ENCODE measurements at regions not wholly inside any gene's neighbourhood (a gene's known extent, or its start where the extent isn't known, plus 50 kb on each side); places are given as distances from the start of the nearest gene placed in this dataset.
"Not testable (repeated sequence)": the region's sequence is repeated elsewhere in the genome, so short reads cannot be mapped to it uniquely, and the experiment has no call there.

GRCh38 chr7:24440892-24441291 is 132.4 kb upstream of the PALS2 start:
- H3K9me3 ChIP-seq (ENCODE audit: control insufficient read depth, insufficient read depth, low read length), result no peaks in the 10 kb centered on the region
- no peak for DNase-seq (ENCODE audit: low read depth, low spot score)
- H3K27me3 ChIP-seq (ENCODE audit: control insufficient read depth, insufficient read depth, low read length), result no peaks in the 10 kb centered on the region
- ChIA-PET POLR2A (no interaction called here), CTCF (no interaction called here)
- H3K27ac ChIP-seq (ENCODE audit: low read depth, low read length), result no peak overlapping the region
- no peak overlapping the region for H3K4me3 ChIP-seq (ENCODE audit: low read depth, low read length)
- TF ChIP-seq CTCF (IDR thresholded peaks at IDR 0.05; ENCODE audit: low read depth, low read length), result no peak

GRCh38 chr7:24441314-24442027 is 131.8 kb upstream of the PALS2 start:
- ChIA-PET CTCF (no interaction called here), POLR2A (no interaction called here)
- Histone ChIP-seq H3K27me3 (ENCODE audit: control insufficient read depth, insufficient read depth, low read length) (no peaks in the 10 kb centered on the region), H3K27ac (ENCODE audit: low read depth, low read length) (no peak overlapping the region), H3K4me3 (ENCODE audit: low read depth, low read length) (no peak overlapping the region), H3K9me3 (ENCODE audit: control insufficient read depth, insufficient read depth, low read length) (no peaks in the 10 kb centered on the region)
- DNase-seq (ENCODE audit: low read depth, low spot score), result no peak
- no peak for TF ChIP-seq CTCF (IDR thresholded peaks at IDR 0.05; ENCODE audit: low read depth, low read length)

GRCh38 chr7:24442170-24442777 is 131.0 kb upstream of the PALS2 start:
- no peak for TF ChIP-seq CTCF (IDR thresholded peaks at IDR 0.05; ENCODE audit: low read depth, low read length)
- CTCF ChIA-PET, result no interaction called here
- POLR2A ChIA-PET, result no interaction called here
- no peak overlapping the region for H3K4me3 ChIP-seq (ENCODE audit: low read depth, low read length)
- no peaks in the 10 kb centered on the region for H3K27me3 ChIP-seq (ENCODE audit: control insufficient read depth, insufficient read depth, low read length)
- DNase-seq (ENCODE audit: low read depth, low spot score), result no peak
- H3K9me3 ChIP-seq (ENCODE audit: control insufficient read depth, insufficient read depth, low read length), result no peaks in the 10 kb centered on the region
- H3K27ac ChIP-seq (ENCODE audit: low read depth, low read length), result no peak overlapping the region

GRCh38 chr7:24444666-24445440 is 128.4 kb upstream of the PALS2 start:
- Histone ChIP-seq H3K9me3 (ENCODE audit: control insufficient read depth, insufficient read depth, low read length) (no peaks in the 10 kb centered on the region), H3K4me3 (ENCODE audit: low read depth, low read length) (no peak overlapping the region), H3K27ac (ENCODE audit: low read depth, low read length) (no peak overlapping the region), H3K27me3 (ENCODE audit: control insufficient read depth, insufficient read depth, low read length) (no peaks in the 10 kb centered on the region)
- TF ChIP-seq CTCF (IDR thresholded peaks at IDR 0.05; ENCODE audit: low read depth, low read length), result no peak
- no peak for DNase-seq (ENCODE audit: low read depth, low spot score)
- ChIA-PET POLR2A (no interaction called here), CTCF (no interaction called here)

GRCh38 chr7:24448038-24448437 is 125.2 kb upstream of the PALS2 start:
- H3K27ac ChIP-seq (ENCODE audit: low read depth, low read length), result no peak overlapping the region
- POLR2A ChIA-PET, result no interaction called here
- no peak for TF ChIP-seq CTCF (IDR thresholded peaks at IDR 0.05; ENCODE audit: low read depth, low read length)
- H3K4me3 ChIP-seq (ENCODE audit: low read depth, low read length), result no peak overlapping the region
- no peaks in the 10 kb centered on the region for H3K9me3 ChIP-seq (ENCODE audit: control insufficient read depth, insufficient read depth, low read length)
- no peak for DNase-seq (ENCODE audit: low read depth, low spot score)
- CTCF ChIA-PET, result no interaction called here
- peaks cover 2% of the 10 kb centered on the region for H3K27me3 ChIP-seq (ENCODE audit: control insufficient read depth, insufficient read depth, low read length)

GRCh38 chr7:24449416-24449815 is 123.8 kb upstream of the PALS2 start:
- H3K27me3 ChIP-seq (ENCODE audit: control insufficient read depth, insufficient read depth, low read length); POLR2A ChIA-PET; CTCF ChIA-PET; DNase-seq (ENCODE audit: low read depth, low spot score); H3K9me3 ChIP-seq (ENCODE audit: control insufficient read depth, insufficient read depth, low read length); H3K27ac ChIP-seq (ENCODE audit: low read depth, low read length); H3K4me3 ChIP-seq (ENCODE audit: low read depth, low read length): not testable (repeated sequence)
